ENCODE measurements at regions not wholly inside any gene's neighbourhood (a gene's known extent, or its start where the extent isn't known, plus 50 kb on each side); places are given as distances from the start of the nearest gene placed in this dataset.

DNA sequence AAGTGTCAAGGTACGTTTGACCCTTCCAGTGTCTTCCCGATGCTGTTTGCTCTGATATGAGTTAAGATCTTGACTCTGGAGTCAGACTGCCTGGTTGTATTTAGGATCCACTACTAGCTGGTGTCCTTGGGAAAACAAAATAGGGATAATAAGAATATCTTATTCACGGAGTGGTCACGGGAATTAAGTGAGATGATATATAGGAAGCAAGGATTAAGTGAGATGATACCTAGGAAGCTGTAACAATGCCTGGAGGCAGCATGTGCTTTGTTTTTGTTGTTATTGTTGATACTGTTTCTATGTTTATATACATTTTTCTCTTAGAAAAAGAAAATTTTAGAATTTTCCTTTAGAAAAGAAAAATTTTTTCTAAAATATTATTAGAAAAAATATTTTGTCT lies 87.0 kb downstream of the LYZL1 start:
- ATAC-seq (no peak), DNase-seq (ENCODE audit: low spot score) (no peak)
- Mint-ChIP-seq H3K27ac (no peak overlapping the region), H3K9me3 (no peaks in the 10 kb centered on the region; the same call in 2 of the 3 replicates), H3K27me3 (ENCODE audit: insufficient read depth, low read depth, poor library complexity) (peaks cover 3% of the 10 kb centered on the region), H3K4me3 (no peak overlapping the region), H3K36me3 (ENCODE audit: low read depth) (no peaks in the 10 kb centered on the region), H3K4me1 (peaks cover 11% of the 10 kb centered on the region)
- Histone ChIP-seq H3F3A (replicated peaks; ENCODE audit: low read depth) (no peaks in the 10 kb centered on the region), H3K36me3 (ENCODE audit: insufficient read depth) (no peaks in the 10 kb centered on the region), H3K4me2 (no peak overlapping the region), H3K27ac (ENCODE audit: low read depth) (no peak overlapping the region), H3K4me1 (ENCODE audit: insufficient read depth) (peaks cover 6% of the 10 kb centered on the region; the same call in 1 of the 2 replicates), H3K27me3 (ENCODE audit: insufficient read depth) (no peaks in the 10 kb centered on the region), H3K79me2 (replicated peaks; ENCODE audit: insufficient read depth) (no peaks in the 10 kb centered on the region), H4K20me1 (replicated peaks; ENCODE audit: insufficient read depth) (no peaks in the 10 kb centered on the region), H3K4me3 (no peak overlapping the region), H2AFZ (no peak overlapping the region), H3K9me2 (ENCODE audit: insufficient read depth) (no peaks in the 10 kb centered on the region)
- TF ChIP-seq, protein P1, sequence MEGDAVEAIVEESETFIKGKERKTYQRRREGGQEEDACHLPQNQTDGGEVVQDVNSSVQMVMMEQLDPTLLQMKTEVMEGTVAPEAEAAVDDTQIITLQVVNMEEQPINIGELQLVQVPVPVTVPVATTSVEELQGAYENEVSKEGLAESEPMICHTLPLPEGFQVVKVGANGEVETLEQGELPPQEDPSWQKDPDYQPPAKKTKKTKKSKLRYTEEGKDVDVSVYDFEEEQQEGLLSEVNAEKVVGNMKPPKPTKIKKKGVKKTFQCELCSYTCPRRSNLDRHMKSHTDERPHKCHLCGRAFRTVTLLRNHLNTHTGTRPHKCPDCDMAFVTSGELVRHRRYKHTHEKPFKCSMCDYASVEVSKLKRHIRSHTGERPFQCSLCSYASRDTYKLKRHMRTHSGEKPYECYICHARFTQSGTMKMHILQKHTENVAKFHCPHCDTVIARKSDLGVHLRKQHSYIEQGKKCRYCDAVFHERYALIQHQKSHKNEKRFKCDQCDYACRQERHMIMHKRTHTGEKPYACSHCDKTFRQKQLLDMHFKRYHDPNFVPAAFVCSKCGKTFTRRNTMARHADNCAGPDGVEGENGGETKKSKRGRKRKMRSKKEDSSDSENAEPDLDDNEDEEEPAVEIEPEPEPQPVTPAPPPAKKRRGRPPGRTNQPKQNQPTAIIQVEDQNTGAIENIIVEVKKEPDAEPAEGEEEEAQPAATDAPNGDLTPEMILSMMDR (conservative IDR thresholded peaks at IDR 0.05; ENCODE audit: low read depth in 2 of 2): no peak
- TF ChIP-seq NANOG (IDR thresholded peaks at IDR 0.05; ENCODE audit: borderline replicate concordance) (no peak), JUNB (IDR thresholded peaks at IDR 0.05; ENCODE audit: unreplicated experiment) (no peak), POLR2AphosphoS5 (IDR thresholded peaks at IDR 0.05; ENCODE audit: low read depth) (no peak), STAT1 (IDR thresholded peaks at IDR 0.05; ENCODE audit: unreplicated experiment) (no peak), EZH2phosphoT487 (IDR thresholded peaks at IDR 0.05; ENCODE audit: unreplicated experiment) (no peak), ZNF331 (CRISPR knock-in tag; IDR thresholded peaks at IDR 0.05; ENCODE audit: low read depth) (no peak), CREB1 (CRISPR knock-in tag; IDR thresholded peaks at IDR 0.05; ENCODE audit: low read depth) (no peak), EZH2 (IDR thresholded peaks at IDR 0.05; ENCODE audit: low read depth, unreplicated experiment) (no peak), ZNF114 (CRISPR knock-in tag; IDR thresholded peaks at IDR 0.05) (no peak)
- TF ChIP-seq, protein P2, sequence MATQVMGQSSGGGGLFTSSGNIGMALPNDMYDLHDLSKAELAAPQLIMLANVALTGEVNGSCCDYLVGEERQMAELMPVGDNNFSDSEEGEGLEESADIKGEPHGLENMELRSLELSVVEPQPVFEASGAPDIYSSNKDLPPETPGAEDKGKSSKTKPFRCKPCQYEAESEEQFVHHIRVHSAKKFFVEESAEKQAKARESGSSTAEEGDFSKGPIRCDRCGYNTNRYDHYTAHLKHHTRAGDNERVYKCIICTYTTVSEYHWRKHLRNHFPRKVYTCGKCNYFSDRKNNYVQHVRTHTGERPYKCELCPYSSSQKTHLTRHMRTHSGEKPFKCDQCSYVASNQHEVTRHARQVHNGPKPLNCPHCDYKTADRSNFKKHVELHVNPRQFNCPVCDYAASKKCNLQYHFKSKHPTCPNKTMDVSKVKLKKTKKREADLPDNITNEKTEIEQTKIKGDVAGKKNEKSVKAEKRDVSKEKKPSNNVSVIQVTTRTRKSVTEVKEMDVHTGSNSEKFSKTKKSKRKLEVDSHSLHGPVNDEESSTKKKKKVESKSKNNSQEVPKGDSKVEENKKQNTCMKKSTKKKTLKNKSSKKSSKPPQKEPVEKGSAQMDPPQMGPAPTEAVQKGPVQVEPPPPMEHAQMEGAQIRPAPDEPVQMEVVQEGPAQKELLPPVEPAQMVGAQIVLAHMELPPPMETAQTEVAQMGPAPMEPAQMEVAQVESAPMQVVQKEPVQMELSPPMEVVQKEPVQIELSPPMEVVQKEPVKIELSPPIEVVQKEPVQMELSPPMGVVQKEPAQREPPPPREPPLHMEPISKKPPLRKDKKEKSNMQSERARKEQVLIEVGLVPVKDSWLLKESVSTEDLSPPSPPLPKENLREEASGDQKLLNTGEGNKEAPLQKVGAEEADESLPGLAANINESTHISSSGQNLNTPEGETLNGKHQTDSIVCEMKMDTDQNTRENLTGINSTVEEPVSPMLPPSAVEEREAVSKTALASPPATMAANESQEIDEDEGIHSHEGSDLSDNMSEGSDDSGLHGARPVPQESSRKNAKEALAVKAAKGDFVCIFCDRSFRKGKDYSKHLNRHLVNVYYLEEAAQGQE (IDR thresholded peaks at IDR 0.05; ENCODE audit: unreplicated experiment): no peak
- TF ChIP-seq, protein P3, sequence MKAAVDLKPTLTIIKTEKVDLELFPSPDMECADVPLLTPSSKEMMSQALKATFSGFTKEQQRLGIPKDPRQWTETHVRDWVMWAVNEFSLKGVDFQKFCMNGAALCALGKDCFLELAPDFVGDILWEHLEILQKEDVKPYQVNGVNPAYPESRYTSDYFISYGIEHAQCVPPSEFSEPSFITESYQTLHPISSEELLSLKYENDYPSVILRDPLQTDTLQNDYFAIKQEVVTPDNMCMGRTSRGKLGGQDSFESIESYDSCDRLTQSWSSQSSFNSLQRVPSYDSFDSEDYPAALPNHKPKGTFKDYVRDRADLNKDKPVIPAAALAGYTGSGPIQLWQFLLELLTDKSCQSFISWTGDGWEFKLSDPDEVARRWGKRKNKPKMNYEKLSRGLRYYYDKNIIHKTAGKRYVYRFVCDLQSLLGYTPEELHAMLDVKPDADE (IDR thresholded peaks at IDR 0.05): no peak
- TF ChIP-seq, protein P4, sequence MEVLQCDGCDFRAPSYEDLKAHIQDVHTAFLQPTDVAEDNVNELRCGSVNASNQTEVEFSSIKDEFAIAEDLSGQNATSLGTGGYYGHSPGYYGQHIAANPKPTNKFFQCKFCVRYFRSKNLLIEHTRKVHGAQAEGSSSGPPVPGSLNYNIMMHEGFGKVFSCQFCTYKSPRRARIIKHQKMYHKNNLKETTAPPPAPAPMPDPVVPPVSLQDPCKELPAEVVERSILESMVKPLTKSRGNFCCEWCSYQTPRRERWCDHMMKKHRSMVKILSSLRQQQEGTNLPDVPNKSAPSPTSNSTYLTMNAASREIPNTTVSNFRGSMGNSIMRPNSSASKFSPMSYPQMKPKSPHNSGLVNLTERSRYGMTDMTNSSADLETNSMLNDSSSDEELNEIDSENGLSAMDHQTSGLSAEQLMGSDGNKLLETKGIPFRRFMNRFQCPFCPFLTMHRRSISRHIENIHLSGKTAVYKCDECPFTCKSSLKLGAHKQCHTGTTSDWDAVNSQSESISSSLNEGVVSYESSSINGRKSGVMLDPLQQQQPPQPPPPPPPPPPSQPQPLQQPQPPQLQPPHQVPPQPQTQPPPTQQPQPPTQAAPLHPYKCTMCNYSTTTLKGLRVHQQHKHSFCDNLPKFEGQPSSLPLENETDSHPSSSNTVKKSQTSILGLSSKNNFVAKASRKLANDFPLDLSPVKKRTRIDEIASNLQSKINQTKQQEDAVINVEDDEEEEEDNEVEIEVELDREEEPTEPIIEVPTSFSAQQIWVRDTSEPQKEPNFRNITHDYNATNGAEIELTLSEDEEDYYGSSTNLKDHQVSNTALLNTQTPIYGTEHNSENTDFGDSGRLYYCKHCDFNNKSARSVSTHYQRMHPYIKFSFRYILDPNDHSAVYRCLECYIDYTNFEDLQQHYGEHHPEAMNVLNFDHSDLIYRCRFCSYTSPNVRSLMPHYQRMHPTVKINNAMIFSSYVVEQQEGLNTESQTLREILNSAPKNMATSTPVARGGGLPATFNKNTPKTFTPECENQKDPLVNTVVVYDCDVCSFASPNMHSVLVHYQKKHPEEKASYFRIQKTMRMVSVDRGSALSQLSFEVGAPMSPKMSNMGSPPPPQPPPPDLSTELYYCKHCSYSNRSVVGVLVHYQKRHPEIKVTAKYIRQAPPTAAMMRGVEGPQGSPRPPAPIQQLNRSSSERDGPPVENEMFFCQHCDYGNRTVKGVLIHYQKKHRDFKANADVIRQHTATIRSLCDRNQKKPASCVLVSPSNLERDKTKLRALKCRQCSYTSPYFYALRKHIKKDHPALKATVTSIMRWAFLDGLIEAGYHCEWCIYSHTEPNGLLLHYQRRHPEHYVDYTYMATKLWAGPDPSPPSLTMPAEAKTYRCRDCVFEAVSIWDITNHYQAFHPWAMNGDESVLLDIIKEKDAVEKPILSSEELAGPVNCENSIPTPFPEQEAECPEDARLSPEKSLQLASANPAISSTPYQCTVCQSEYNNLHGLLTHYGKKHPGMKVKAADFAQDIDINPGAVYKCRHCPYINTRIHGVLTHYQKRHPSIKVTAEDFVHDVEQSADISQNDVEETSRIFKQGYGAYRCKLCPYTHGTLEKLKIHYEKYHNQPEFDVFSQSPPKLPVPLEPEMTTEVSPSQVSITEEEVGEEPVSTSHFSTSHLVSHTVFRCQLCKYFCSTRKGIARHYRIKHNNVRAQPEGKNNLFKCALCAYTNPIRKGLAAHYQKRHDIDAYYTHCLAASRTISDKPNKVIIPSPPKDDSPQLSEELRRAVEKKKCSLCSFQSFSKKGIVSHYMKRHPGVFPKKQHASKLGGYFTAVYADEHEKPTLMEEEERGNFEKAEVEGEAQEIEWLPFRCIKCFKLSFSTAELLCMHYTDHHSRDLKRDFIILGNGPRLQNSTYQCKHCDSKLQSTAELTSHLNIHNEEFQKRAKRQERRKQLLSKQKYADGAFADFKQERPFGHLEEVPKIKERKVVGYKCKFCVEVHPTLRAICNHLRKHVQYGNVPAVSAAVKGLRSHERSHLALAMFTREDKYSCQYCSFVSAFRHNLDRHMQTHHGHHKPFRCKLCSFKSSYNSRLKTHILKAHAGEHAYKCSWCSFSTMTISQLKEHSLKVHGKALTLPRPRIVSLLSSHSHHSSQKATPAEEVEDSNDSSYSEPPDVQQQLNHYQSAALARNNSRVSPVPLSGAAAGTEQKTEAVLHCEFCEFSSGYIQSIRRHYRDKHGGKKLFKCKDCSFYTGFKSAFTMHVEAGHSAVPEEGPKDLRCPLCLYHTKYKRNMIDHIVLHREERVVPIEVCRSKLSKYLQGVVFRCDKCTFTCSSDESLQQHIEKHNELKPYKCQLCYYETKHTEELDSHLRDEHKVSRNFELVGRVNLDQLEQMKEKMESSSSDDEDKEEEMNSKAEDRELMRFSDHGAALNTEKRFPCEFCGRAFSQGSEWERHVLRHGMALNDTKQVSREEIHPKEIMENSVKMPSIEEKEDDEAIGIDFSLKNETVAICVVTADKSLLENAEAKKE (CRISPR knock-in tag; IDR thresholded peaks at IDR 0.05): no peak
